IMR-90 (cell line): ENCODE measurements at regions not wholly inside any gene's neighbourhood (a gene's known extent, or its start where the extent isn't known, plus 50 kb on each side); places are given as distances from the start of the nearest gene placed in this dataset.

Experiments
- ATAC-seq: fragments of 200-7000 bp; cut with Tn5 transposase; 2 replicates; pipeline ENCODE4 v1.9.1; 2020; ENCODE audit warnings: low read depth, mild to moderate bottlenecking, moderate library complexity
- BruUV-seq: library from RNA; stranded (reverse); fragments of 400-500 nt; replicated peaks from 2 replicates; lab custom pipeline; 2021; lab: Mats Ljungman, UMichigan
- CTCF ChIA-PET: fragments of 300-600 bp; formaldehyde crosslinking; extraction: SDS; loops from one replicate; lab custom pipeline; 2021; ENCODE audit warnings: antibody characterized with exemption; lab: Yijun Ruan, JAX
- POLR2A ChIA-PET: fragments of 300-600 bp; sonication (Branson Sonifier 250); formaldehyde crosslinking; loops from one replicate; lab custom pipeline; 2022; ENCODE audit warnings: antibody characterized with exemption; ENCODE audit not compliant: unreplicated experiment; lab: Charles Lee
- DNase-seq: peaks from one replicate; pipeline ENCODE4 v3.0.0; 2013
- H2AFZ ChIP-seq: replicated peaks from 2 replicates; pipeline ENCODE3; 2013; ENCODE audit warnings: low read length, mild to moderate bottlenecking; ENCODE audit not compliant: poor library complexity
- H2AK5ac ChIP-seq: 2 replicates; pipeline ENCODE4 v1.6.1; 2013; ENCODE audit warnings: low read depth, low read length, inconsistent platforms
- H2AK9ac ChIP-seq: replicated peaks from 2 replicates; pipeline ENCODE3; 2013; ENCODE audit warnings: mild to moderate bottlenecking, low read depth, low read length, moderate library complexity; ENCODE audit not compliant: poor library complexity
- H2BK120ac ChIP-seq: 2 replicates; pipeline ENCODE4 v1.6.1; 2013; ENCODE audit warnings: low read depth, low read length, inconsistent platforms
- H2BK15ac ChIP-seq: 3 replicates; pipeline ENCODE4 v1.6.1; 2013; ENCODE audit warnings: low read depth, low read length, inconsistent platforms
- H2BK20ac ChIP-seq: 2 replicates; pipeline ENCODE4 v1.6.1; 2013; ENCODE audit warnings: low read depth, mild to moderate bottlenecking, inconsistent platforms, low read length, moderate library complexity
- H2BK5ac ChIP-seq: 2 replicates; pipeline ENCODE4 v1.6.1; 2013; ENCODE audit warnings: mild to moderate bottlenecking, low read depth, low read length, inconsistent platforms; ENCODE audit not compliant: poor library complexity, severe bottlenecking
- H3K14ac ChIP-seq: replicated peaks from 2 replicates; pipeline ENCODE4 v1.6.1; 2013; ENCODE audit warnings: low read depth, low read length, inconsistent platforms
- H3K18ac ChIP-seq: 2 replicates; pipeline ENCODE4 v1.6.1; 2013; ENCODE audit warnings: low read depth, low read length, control low read depth
- H3K23ac ChIP-seq: 2 replicates; pipeline ENCODE4 v1.6.1; 2013; ENCODE audit warnings: low read depth, low read length, inconsistent platforms
- H3K27ac ChIP-seq: 2 replicates; pipeline ENCODE4 v1.5.1; 2013; ENCODE audit warnings: mild to moderate bottlenecking, control low read depth, low read length; ENCODE audit not compliant: insufficient read depth
- H3K27me3 ChIP-seq: 2 replicates; pipeline ENCODE4 v1.6.1; 2013; ENCODE audit warnings: low read length; ENCODE audit not compliant: control insufficient read depth, insufficient read depth
- H3K36me3 ChIP-seq: 2 replicates; pipeline ENCODE4 v1.6.1; 2013; ENCODE audit warnings: low read length, mixed read lengths; ENCODE audit not compliant: control insufficient read depth, insufficient read depth
- H3K4ac ChIP-seq: 2 replicates; pipeline ENCODE4 v1.6.1; 2013; ENCODE audit warnings: low read depth, low read length, inconsistent platforms
- H3K4me1 ChIP-seq: 2 replicates; pipeline ENCODE4 v1.6.1; 2013; ENCODE audit warnings: low read length, mixed read lengths; ENCODE audit not compliant: control insufficient read depth, insufficient read depth
- H3K4me2 ChIP-seq: 2 replicates; pipeline ENCODE4 v1.6.1; 2013; ENCODE audit warnings: low read depth, mild to moderate bottlenecking, control low read depth, low read length, moderate library complexity
- H3K4me3 ChIP-seq: 2 replicates; pipeline ENCODE4 v1.5.1; 2013; ENCODE audit warnings: low read depth, mild to moderate bottlenecking, control low read depth, low read length, moderate library complexity; ENCODE audit not compliant: insufficient read depth
- H3K56ac ChIP-seq: 2 replicates; pipeline ENCODE4 v1.6.1; 2013; ENCODE audit warnings: low read length, inconsistent platforms; ENCODE audit not compliant: insufficient read depth; ENCODE audit errors: extremely low read depth
- H3K79me1 ChIP-seq, 2 experiments: 2 replicates each; pipeline ENCODE4 v1.6.1; 2013; ENCODE audit warnings: low read length in 2 of 2, inconsistent platforms in 1 of 2, low read depth in 1 of 2
- H3K9ac ChIP-seq: 2 replicates; pipeline ENCODE4 v1.6.1; 2013; ENCODE audit warnings: low read depth, low read length, control low read depth
- H3K9me1 ChIP-seq: 2 replicates; pipeline ENCODE4 v1.6.1; 2013; ENCODE audit warnings: low read length, inconsistent platforms; ENCODE audit not compliant: insufficient read depth
- H3K9me3 ChIP-seq: 2 replicates; pipeline ENCODE4 v1.6.1; 2013; ENCODE audit warnings: low read length; ENCODE audit not compliant: control insufficient read depth, insufficient read depth
- H4K20me1 ChIP-seq: 2 replicates; pipeline ENCODE4 v1.6.1; 2013; ENCODE audit warnings: low read length, inconsistent platforms; ENCODE audit not compliant: insufficient read depth
- H4K5ac ChIP-seq: 2 replicates; pipeline ENCODE4 v1.6.1; 2013; ENCODE audit warnings: mild to moderate bottlenecking, low read depth, low read length, control low read depth
- H4K8ac ChIP-seq, 2 experiments: 2 replicates each; pipeline ENCODE4 v1.6.1; 2013; ENCODE audit warnings: low read depth in 2 of 2, low read length in 2 of 2, control low read depth in 1 of 2, inconsistent platforms in 1 of 2
- H4K91ac ChIP-seq: 2 replicates; pipeline ENCODE4 v1.6.1; 2013; ENCODE audit warnings: low read depth, low read length, inconsistent platforms; ENCODE audit not compliant: insufficient read depth
- BHLHE40 ChIP-seq: fragments of 150-350 bp; IDR thresholded peaks from 2 replicates; pipeline ENCODE4 v1.6.1; 2016; ENCODE audit warnings: mild to moderate bottlenecking, low read depth, low read length
- CEBPB ChIP-seq: IDR thresholded peaks from 2 replicates; pipeline ENCODE4 v1.6.1; 2012; ENCODE audit warnings: low read depth, low read length, improper control_type of control experiment
- CHD1 ChIP-seq: IDR thresholded peaks from 2 replicates; pipeline ENCODE4 v1.6.1; 2012; ENCODE audit warnings: low read depth, low read length, improper control_type of control experiment
- FOS ChIP-seq: fragments of 150-350 bp; IDR thresholded peaks from 2 replicates; pipeline ENCODE4 v1.6.1; 2016; ENCODE audit warnings: low read depth, low read length
- MAZ ChIP-seq: IDR thresholded peaks from 2 replicates; pipeline ENCODE4 v1.6.1; 2012; ENCODE audit warnings: low read depth, mild to moderate bottlenecking, low read length, improper control_type of control experiment, moderate library complexity, borderline replicate concordance
- MXI1 ChIP-seq: IDR thresholded peaks from 2 replicates; pipeline ENCODE4 v1.6.1; 2012; ENCODE audit warnings: low read depth, mild to moderate bottlenecking, low read length, moderate library complexity, borderline replicate concordance
- NFE2L2 ChIP-seq: fragments of 150-350 bp; IDR thresholded peaks from 2 replicates; pipeline ENCODE4 v1.6.1; 2016; ENCODE audit warnings: low read depth, mild to moderate bottlenecking, low read length
- POLR2A ChIP-seq: IDR thresholded peaks from 2 replicates; pipeline ENCODE4 v1.6.1; 2012; ENCODE audit warnings: mild to moderate bottlenecking, low read depth, low read length
- RAD21 ChIP-seq: IDR thresholded peaks from 2 replicates; pipeline ENCODE4 v1.6.1; 2012; ENCODE audit warnings: low read length, improper control_type of control experiment
- RCOR1 ChIP-seq: IDR thresholded peaks from 2 replicates; pipeline ENCODE4 v1.6.1; 2012; ENCODE audit warnings: mild to moderate bottlenecking, low read length, improper control_type of control experiment; ENCODE audit not compliant: insufficient replicate concordance
- RFX5 ChIP-seq: IDR thresholded peaks from 2 replicates; pipeline ENCODE4 v1.8.0; 2012; ENCODE audit warnings: low read depth, mild to moderate bottlenecking, low read length, moderate library complexity
- SMC3 ChIP-seq: fragments of 150-350 bp; IDR thresholded peaks from 2 replicates; pipeline ENCODE4 v1.6.1; 2016; ENCODE audit warnings: low read depth, mild to moderate bottlenecking, antibody characterized with exemption, low read length, moderate library complexity
- dilution Hi-C: fragments of 300-500 bp; cut with HindIII; formaldehyde crosslinking; loops from one replicate; pipeline ENCODE4 v1.14.3; 2018; ENCODE audit warnings: low sequenced_read_pairs; ENCODE audit not compliant: unreplicated experiment
- in situ Hi-C: fragments of 300-500 bp; cut with MboI; formaldehyde crosslinking; loops from 3 replicates; pipeline ENCODE4 v1.14.3; 2019; ENCODE audit warnings: low sequenced_read_pairs, inconsistent platforms, mixed read lengths
- intact Hi-C: fragments of 100-400 bp; cut with micrococcal nuclease; formaldehyde crosslinking; loops from 2 replicates; pipeline ENCODE4 v1.10.0; 2022
- TF ChIP-seq, protein P1 (sequence below): conservative IDR thresholded peaks from 2 replicates; pipeline ENCODE4 v1.5.1; 2012; ENCODE audit warnings: mild to moderate bottlenecking, low read depth, low read length, improper control_type of control experiment
- TF ChIP-seq, protein P2 (sequence below): fragments of 150-350 bp; IDR thresholded peaks from 2 replicates; pipeline ENCODE4 v1.6.1; 2016; ENCODE audit warnings: low read depth, mild to moderate bottlenecking, low read length, moderate library complexity, borderline replicate concordance
- TF ChIP-seq, protein P3 (sequence below): fragments of 150-350 bp; IDR thresholded peaks from 2 replicates; pipeline ENCODE4 v1.6.1; 2017; ENCODE audit warnings: mild to moderate bottlenecking, antibody characterized with exemption, low read length, low read depth

DNA sequence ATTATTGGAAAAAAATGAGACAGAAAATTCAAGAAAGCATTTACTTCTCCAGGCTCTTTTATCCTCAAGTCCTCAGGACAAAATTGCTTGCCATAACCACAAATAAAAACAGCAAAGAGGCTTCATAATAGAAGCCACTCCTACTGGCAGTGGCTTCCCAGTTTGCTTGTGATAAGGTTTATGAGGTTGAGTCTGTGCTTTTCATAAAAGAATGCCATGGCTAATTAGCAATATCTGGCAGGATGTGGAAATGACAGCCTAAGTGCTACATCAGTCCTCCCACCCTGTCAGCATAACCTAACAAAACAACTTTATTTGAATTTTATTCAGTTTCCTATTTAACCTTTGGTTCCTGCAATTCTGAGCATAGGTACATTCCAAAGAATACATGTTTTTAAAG is 80.9 kb upstream of the HTR1E start:
- H3K36me3 ChIP-seq = no peaks in the 10 kb centered on the region
- H3K4me1 ChIP-seq = no peaks in the 10 kb centered on the region
- no peak overlapping the region for H2BK20ac ChIP-seq
- ChIA-PET CTCF (no interaction called here), POLR2A (no interaction called here)
- no peaks in the 10 kb centered on the region for H4K20me1 ChIP-seq
- H2BK15ac ChIP-seq = no peak overlapping the region
- DNase-seq (no peak), ATAC-seq (no peak)
- H3K79me1 ChIP-seq = no peaks in the 10 kb centered on the region
- intact Hi-C loops = no loop called here
- no peak overlapping the region for H4K91ac ChIP-seq
- no peak overlapping the region for H3K4me2 ChIP-seq
- in situ Hi-C loops = loop anchor here (25.0 kb wide), 1 partner anchor 1094 kb away; no protein-coding TSS in a partner anchor
- H2BK5ac ChIP-seq = no peak overlapping the region
- no peak overlapping the region for H2AK9ac ChIP-seq
- TF ChIP-seq SMC3 = no peak
- TF ChIP-seq, protein P1, sequence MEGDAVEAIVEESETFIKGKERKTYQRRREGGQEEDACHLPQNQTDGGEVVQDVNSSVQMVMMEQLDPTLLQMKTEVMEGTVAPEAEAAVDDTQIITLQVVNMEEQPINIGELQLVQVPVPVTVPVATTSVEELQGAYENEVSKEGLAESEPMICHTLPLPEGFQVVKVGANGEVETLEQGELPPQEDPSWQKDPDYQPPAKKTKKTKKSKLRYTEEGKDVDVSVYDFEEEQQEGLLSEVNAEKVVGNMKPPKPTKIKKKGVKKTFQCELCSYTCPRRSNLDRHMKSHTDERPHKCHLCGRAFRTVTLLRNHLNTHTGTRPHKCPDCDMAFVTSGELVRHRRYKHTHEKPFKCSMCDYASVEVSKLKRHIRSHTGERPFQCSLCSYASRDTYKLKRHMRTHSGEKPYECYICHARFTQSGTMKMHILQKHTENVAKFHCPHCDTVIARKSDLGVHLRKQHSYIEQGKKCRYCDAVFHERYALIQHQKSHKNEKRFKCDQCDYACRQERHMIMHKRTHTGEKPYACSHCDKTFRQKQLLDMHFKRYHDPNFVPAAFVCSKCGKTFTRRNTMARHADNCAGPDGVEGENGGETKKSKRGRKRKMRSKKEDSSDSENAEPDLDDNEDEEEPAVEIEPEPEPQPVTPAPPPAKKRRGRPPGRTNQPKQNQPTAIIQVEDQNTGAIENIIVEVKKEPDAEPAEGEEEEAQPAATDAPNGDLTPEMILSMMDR = no peak
- no peak for TF ChIP-seq MXI1
- TF ChIP-seq POLR2A = no peak
- TF ChIP-seq FOS = no peak
- TF ChIP-seq NFE2L2 = no peak
- TF ChIP-seq, protein P2, sequence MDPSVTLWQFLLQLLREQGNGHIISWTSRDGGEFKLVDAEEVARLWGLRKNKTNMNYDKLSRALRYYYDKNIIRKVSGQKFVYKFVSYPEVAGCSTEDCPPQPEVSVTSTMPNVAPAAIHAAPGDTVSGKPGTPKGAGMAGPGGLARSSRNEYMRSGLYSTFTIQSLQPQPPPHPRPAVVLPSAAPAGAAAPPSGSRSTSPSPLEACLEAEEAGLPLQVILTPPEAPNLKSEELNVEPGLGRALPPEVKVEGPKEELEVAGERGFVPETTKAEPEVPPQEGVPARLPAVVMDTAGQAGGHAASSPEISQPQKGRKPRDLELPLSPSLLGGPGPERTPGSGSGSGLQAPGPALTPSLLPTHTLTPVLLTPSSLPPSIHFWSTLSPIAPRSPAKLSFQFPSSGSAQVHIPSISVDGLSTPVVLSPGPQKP = no peak
- TF ChIP-seq RAD21 = no peak
- TF ChIP-seq CEBPB = no peak
- TF ChIP-seq RCOR1 = no peak
- TF ChIP-seq, protein P3, sequence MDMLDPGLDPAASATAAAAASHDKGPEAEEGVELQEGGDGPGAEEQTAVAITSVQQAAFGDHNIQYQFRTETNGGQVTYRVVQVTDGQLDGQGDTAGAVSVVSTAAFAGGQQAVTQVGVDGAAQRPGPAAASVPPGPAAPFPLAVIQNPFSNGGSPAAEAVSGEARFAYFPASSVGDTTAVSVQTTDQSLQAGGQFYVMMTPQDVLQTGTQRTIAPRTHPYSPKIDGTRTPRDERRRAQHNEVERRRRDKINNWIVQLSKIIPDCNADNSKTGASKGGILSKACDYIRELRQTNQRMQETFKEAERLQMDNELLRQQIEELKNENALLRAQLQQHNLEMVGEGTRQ = no peak
- no peak for TF ChIP-seq CHD1
- no peak for TF ChIP-seq MAZ
- no peak for TF ChIP-seq RFX5
- no peak for TF ChIP-seq BHLHE40
- no peak overlapping the region for H3K18ac ChIP-seq
- no peak overlapping the region for H4K5ac ChIP-seq
- no peaks in the 10 kb centered on the region for H3K9me1 ChIP-seq
- H3K4me3 ChIP-seq = no peak overlapping the region
- H2AFZ ChIP-seq = no peak overlapping the region
- no peaks in the 10 kb centered on the region for H3K9me3 ChIP-seq
- dilution Hi-C loops = no loop called here
- no peak overlapping the region for H3K27ac ChIP-seq
- H3K9ac ChIP-seq = no peak overlapping the region
- H2AK5ac ChIP-seq = no peak overlapping the region
- no peak overlapping the region for H3K14ac ChIP-seq
- H3K56ac ChIP-seq = no peak overlapping the region
- H3K4ac ChIP-seq = no peak overlapping the region
- no TSS peak for BruUV-seq
- no peak overlapping the region for H2BK120ac ChIP-seq
- H3K23ac ChIP-seq = no peak overlapping the region
- H3K27me3 ChIP-seq = no peaks in the 10 kb centered on the region
- H4K8ac ChIP-seq = no peak overlapping the region
